Skeletal muscle tissue (tissue), 3 donors: ENCODE measurements at regions not wholly inside any gene's neighbourhood (a gene's known extent, or its start where the extent isn't known, plus 50 kb on each side); places are given as distances from the start of the nearest gene placed in this dataset.

Experiments used
- H3K27ac ChIP-seq: one replicate; pipeline ENCODE4 v1.7.0; 2013; ENCODE audit warnings: mild to moderate bottlenecking, low read depth, low read length, inconsistent platforms
- H3K27me3 ChIP-seq, 3 donors: one replicate each; pipeline ENCODE4 v1.7.0; 2013; ENCODE audit warnings: low read length in 3 of 3; ENCODE audit not compliant: control insufficient read depth in 3 of 3, insufficient read depth in 3 of 3
- H3K36me3 ChIP-seq, 3 donors: one replicate each; pipeline ENCODE4 v1.7.0; 2013; ENCODE audit warnings: low read length in 3 of 3; ENCODE audit not compliant: control insufficient read depth in 3 of 3, insufficient read depth in 3 of 3
- H3K4me1 ChIP-seq, 3 donors: one replicate each; pipeline ENCODE4 v1.7.0; 2013; ENCODE audit warnings: low read length in 3 of 3, mild to moderate bottlenecking in 3 of 3; ENCODE audit not compliant: control insufficient read depth in 3 of 3, insufficient read depth in 3 of 3
- H3K4me3 ChIP-seq, 3 donors: one replicate each; pipeline ENCODE4 v1.7.0; 2013; ENCODE audit warnings: low read length in 3 of 3
- H3K9ac ChIP-seq, 3 donors: one replicate each; pipeline ENCODE4 v1.7.0; 2013; ENCODE audit warnings: low read length in 3 of 3, mild to moderate bottlenecking in 3 of 3, moderate library complexity in 2 of 3, low read depth in 1 of 3
- H3K9me3 ChIP-seq, 3 donors: one replicate each; pipeline ENCODE4 v1.7.0; 2013; ENCODE audit warnings: low read length in 3 of 3; ENCODE audit not compliant: control insufficient read depth in 3 of 3
- donor health status: Osteomylitis.

GRCh38 chr14:50006141-50006540 lies 110.2 kb downstream of the VCPKMT start:
- Histone ChIP-seq H3K27me3 (no peaks in the 10 kb centered on the region), H3K27ac (no peak overlapping the region), H3K9ac (no peak overlapping the region), H3K9me3 (no peaks in the 10 kb centered on the region), H3K4me1 (peaks cover 21 to 27% (median 23%) of the 10 kb centered on the region in 3 donors), H3K4me3 (no peak overlapping the region), H3K36me3 (no peaks in the 10 kb centered on the region)

- H3K27me3 ChIP-seq = no peaks in the 10 kb centered on the region
- no peaks in the 10 kb centered on the region for H3K9me3 ChIP-seq
- no peak overlapping the region for H3K9ac ChIP-seq
- no peaks in the 10 kb centered on the region for H3K36me3 ChIP-seq
- no peak overlapping the region for H3K27ac ChIP-seq
- peaks cover 10 to 16% (median 14%) of the 10 kb centered on the region in 3 donors for H3K4me1 ChIP-seq
- no peak overlapping the region for H3K4me3 ChIP-seq
These were observed 109.1 kb downstream of the VCPKMT start for GRCh38 chr14:50007123-50007903.

GRCh38 chr14:50008562-50008961 lies 107.8 kb downstream of the VCPKMT start:
- Histone ChIP-seq H3K27me3 (no peaks in the 10 kb centered on the region), H3K4me3 (no peak overlapping the region), H3K27ac (no peak overlapping the region), H3K9me3 (no peaks in the 10 kb centered on the region), H3K36me3 (no peaks in the 10 kb centered on the region), H3K9ac (no peak overlapping the region), H3K4me1 (peaks cover 2 to 5% (median 2%) of the 10 kb centered on the region in 3 donors)

- Histone ChIP-seq H3K36me3 (no peaks in the 10 kb centered on the region), H3K9ac (no peak overlapping the region), H3K27ac (no peak overlapping the region), H3K27me3 (no peaks in the 10 kb centered on the region), H3K9me3 (no peaks in the 10 kb centered on the region), H3K4me3 (no peak overlapping the region), H3K4me1 (peaks cover 0 to 1% (median 0%) of the 10 kb centered on the region in 3 donors)
These were observed 107.4 kb downstream of the VCPKMT start for GRCh38 chr14:50008974-50009373.

- no peak overlapping the region for H3K9ac ChIP-seq
- H3K27ac ChIP-seq = no peak overlapping the region
- no peaks in the 10 kb centered on the region for H3K4me1 ChIP-seq
- H3K27me3 ChIP-seq = no peaks in the 10 kb centered on the region
- H3K36me3 ChIP-seq = no peaks in the 10 kb centered on the region
- H3K9me3 ChIP-seq = no peaks in the 10 kb centered on the region
- H3K4me3 ChIP-seq = no peak overlapping the region
These were observed 105.6 kb downstream of the VCPKMT start for GRCh38 chr14:50010752-50011151.

GRCh38 chr14:50011242-50011641 lies 105.1 kb downstream of the VCPKMT start:
- Histone ChIP-seq H3K27me3 (no peaks in the 10 kb centered on the region), H3K9ac (no peak overlapping the region), H3K36me3 (no peaks in the 10 kb centered on the region), H3K4me1 (no peaks in the 10 kb centered on the region), H3K4me3 (no peak overlapping the region), H3K27ac (no peak overlapping the region), H3K9me3 (no peaks in the 10 kb centered on the region)

GRCh38 chr14:50012644-50013043 lies 103.7 kb downstream of the VCPKMT start:
- H3K4me1 ChIP-seq = peaks cover 0 to 2% (median 2%) of the 10 kb centered on the region in 3 donors
- H3K4me3 ChIP-seq = no peak overlapping the region
- H3K27me3 ChIP-seq = no peaks in the 10 kb centered on the region
- H3K9ac ChIP-seq = no peak overlapping the region
- H3K27ac ChIP-seq = no peak overlapping the region
- no peaks in the 10 kb centered on the region for H3K36me3 ChIP-seq
- no peaks in the 10 kb centered on the region for H3K9me3 ChIP-seq

- Histone ChIP-seq H3K27ac (no peak overlapping the region), H3K27me3 (no peaks in the 10 kb centered on the region), H3K4me3 (no peak overlapping the region), H3K36me3 (no peaks in the 10 kb centered on the region), H3K9ac (no peak overlapping the region), H3K9me3 (no peaks in the 10 kb centered on the region), H3K4me1 (peaks cover 4 to 10% (median 9%) of the 10 kb centered on the region in 3 donors)
These were observed 103.0 kb downstream of the VCPKMT start for GRCh38 chr14:50013198-50013918.

- Histone ChIP-seq H3K27ac (no peak overlapping the region), H3K9me3 (no peaks in the 10 kb centered on the region), H3K4me3 (no peak overlapping the region), H3K36me3 (no peaks in the 10 kb centered on the region), H3K4me1 (peaks cover 10 to 15% (median 15%) of the 10 kb centered on the region in 3 donors), H3K9ac (no peak overlapping the region), H3K27me3 (no peaks in the 10 kb centered on the region)
These were observed 102.4 kb downstream of the VCPKMT start for GRCh38 chr14:50013934-50014333.

GRCh38 chr14:50014809-50015430 lies 101.5 kb downstream of the VCPKMT start:
- H3K27ac ChIP-seq = no peak overlapping the region
- no peaks in the 10 kb centered on the region for H3K27me3 ChIP-seq
- H3K9ac ChIP-seq = no peak overlapping the region
- H3K9me3 ChIP-seq = no peaks in the 10 kb centered on the region
- H3K4me3 ChIP-seq = no peak overlapping the region
- H3K36me3 ChIP-seq = no peaks in the 10 kb centered on the region
- H3K4me1 ChIP-seq = peaks cover 14 to 23% (median 22%) of the 10 kb centered on the region in 3 donors
